Astrocyte of the cerebellum (primary cell): ENCODE measurements at regions not wholly inside any gene's neighbourhood (a gene's known extent, or its start where the extent isn't known, plus 50 kb on each side); places are given as distances from the start of the nearest gene placed in this dataset.
"Not testable (repeated sequence)": the region's sequence is repeated elsewhere in the genome, so short reads cannot be mapped to it uniquely, and the experiment has no call there.

Experiments used
- DNase-seq: peaks from one replicate; pipeline ENCODE4 v3.0.0-alpha.2; 2011; ENCODE audit warnings: low read depth
- H3K4me3 ChIP-seq: 2 replicates; pipeline ENCODE4 v1.5.1; 2011; ENCODE audit warnings: mild to moderate bottlenecking, low read depth, low read length, moderate library complexity
- in situ Hi-C: cut with HindIII; loops from 2 replicates; pipeline ENCODE4 v1.10.0; 2017; ENCODE audit warnings: low sequenced_read_pairs
- TF ChIP-seq, protein P1 (sequence below): IDR thresholded peaks from 2 replicates; pipeline ENCODE4 v1.5.1; 2012; ENCODE audit warnings: low read length, low read depth, moderate library complexity, mild to moderate bottlenecking; ENCODE audit errors: missing control alignments

DNA sequence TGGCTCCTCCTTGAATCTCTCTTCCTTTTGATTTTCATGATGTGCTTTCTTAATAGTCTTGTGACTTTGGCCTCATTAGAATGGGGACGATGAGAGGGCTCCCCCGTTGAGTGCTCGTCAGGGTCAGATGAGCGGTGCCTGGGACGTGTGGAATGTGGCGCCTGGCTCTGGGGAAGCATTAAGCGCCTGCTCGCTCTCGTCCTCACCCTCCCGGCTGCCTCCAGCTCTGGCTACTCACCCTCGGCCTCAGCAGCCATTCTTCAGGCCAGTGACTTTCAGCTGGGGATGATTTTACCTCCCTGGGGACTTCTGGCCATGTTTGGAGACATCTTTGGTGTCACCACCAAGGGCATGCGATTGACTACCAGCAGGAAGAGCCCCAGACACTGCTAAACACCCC lies 69.7 kb downstream of the RPS6KA4 start:
- in situ Hi-C loops: loop anchor here (5.0 kb wide), 1 partner anchor 104 kb away; no protein-coding TSS in a partner anchor
- no peak overlapping the region for H3K4me3 ChIP-seq
- TF ChIP-seq, protein P1, sequence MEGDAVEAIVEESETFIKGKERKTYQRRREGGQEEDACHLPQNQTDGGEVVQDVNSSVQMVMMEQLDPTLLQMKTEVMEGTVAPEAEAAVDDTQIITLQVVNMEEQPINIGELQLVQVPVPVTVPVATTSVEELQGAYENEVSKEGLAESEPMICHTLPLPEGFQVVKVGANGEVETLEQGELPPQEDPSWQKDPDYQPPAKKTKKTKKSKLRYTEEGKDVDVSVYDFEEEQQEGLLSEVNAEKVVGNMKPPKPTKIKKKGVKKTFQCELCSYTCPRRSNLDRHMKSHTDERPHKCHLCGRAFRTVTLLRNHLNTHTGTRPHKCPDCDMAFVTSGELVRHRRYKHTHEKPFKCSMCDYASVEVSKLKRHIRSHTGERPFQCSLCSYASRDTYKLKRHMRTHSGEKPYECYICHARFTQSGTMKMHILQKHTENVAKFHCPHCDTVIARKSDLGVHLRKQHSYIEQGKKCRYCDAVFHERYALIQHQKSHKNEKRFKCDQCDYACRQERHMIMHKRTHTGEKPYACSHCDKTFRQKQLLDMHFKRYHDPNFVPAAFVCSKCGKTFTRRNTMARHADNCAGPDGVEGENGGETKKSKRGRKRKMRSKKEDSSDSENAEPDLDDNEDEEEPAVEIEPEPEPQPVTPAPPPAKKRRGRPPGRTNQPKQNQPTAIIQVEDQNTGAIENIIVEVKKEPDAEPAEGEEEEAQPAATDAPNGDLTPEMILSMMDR: no peak
- DNase-seq: no peak

DNA sequence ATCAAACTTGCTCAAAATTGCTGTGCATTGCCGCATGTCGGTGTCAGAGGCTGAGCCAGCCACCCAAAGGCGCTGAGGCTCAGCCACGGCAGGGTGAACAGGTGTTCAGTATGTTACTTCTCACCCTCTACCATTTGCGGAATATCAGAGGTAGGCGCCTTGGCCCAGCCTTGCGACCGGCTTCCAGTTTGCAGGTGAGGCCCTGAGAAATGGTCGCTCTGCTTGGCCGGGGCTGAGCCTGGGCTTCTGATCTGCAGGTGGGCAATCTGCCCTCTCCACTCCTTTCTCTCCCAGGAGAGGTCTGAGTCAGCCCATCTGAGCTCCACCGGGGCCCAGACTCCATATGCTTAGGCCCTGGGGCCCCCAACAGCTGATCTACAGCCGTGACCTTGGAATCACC lies 71.0 kb downstream of the RPS6KA4 start:
- TF ChIP-seq, protein P1: no peak
- no peak for DNase-seq
- H3K4me3 ChIP-seq: no peak overlapping the region
- in situ Hi-C loops: loop anchor here (5.0 kb wide), 1 partner anchor 102 kb away; no protein-coding TSS in a partner anchor

DNA sequence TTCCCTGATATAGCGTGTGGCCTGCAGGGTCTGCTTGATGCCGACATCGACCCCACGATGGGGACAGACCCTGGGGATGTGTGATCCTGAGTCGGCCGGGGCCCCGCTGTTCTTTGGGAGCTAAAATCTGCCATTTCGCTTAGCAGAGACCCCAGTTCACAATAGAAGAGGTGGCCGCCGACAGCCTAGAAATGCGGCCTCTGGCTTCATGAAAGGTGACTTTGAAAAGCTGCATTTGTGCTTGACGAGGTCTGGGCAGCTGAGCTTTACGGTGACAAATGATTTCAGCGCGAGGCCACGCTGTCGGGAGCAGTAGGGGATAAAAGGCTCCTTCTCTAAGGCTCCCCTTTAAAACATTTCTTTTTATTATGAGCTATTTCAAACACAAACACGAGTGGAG lies 71.7 kb downstream of the RPS6KA4 start:
- in situ Hi-C loops: no loop called here
- no peak for DNase-seq
- TF ChIP-seq, protein P1: no peak
- no peak overlapping the region for H3K4me3 ChIP-seq

DNA sequence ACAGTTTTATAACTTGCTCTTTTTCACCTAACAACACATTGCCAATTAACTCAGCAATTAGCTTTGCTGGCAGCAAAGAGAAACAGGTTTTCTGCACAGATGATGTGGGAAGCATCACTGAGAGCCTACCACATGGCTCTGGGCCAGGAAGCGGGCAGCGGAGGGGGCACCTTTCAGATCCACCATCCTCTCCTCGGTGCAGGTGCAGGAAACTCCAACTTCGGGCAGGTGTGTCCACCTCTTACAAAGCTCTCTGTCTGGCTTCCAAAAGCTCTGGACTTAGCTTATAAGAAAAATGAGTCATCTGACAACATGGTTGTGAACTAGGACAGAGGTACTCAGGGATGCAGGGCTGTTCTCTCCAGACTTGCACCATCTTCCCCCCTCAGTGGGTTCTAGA lies 77.0 kb downstream of the RPS6KA4 start:
- DNase-seq: no peak
- H3K4me3 ChIP-seq: no peak overlapping the region
- TF ChIP-seq, protein P1: no peak
- in situ Hi-C loops: no loop called here

DNA sequence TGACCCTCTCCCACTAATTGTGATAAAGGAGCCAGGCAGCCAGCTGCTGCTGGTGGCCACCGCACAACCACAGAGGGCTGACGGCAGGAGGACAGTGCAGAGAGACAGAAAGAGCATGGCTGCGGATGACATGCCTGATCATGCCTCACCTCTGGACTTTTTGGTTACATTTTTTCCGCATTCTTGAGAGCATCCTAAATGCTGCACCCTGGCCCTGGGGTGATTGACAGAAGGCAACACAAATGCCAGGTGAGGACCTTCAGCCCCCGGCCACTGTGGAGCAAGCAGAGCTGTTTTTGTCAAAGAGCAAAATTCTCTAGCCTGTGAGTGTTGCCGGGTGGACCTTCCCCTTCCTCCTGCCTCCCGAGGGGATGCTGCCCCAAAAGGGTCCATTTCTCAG lies 78.5 kb downstream of the RPS6KA4 start:
- no peak overlapping the region for H3K4me3 ChIP-seq
- in situ Hi-C loops: no loop called here
- no peak for DNase-seq
- TF ChIP-seq, protein P1: no peak

DNA sequence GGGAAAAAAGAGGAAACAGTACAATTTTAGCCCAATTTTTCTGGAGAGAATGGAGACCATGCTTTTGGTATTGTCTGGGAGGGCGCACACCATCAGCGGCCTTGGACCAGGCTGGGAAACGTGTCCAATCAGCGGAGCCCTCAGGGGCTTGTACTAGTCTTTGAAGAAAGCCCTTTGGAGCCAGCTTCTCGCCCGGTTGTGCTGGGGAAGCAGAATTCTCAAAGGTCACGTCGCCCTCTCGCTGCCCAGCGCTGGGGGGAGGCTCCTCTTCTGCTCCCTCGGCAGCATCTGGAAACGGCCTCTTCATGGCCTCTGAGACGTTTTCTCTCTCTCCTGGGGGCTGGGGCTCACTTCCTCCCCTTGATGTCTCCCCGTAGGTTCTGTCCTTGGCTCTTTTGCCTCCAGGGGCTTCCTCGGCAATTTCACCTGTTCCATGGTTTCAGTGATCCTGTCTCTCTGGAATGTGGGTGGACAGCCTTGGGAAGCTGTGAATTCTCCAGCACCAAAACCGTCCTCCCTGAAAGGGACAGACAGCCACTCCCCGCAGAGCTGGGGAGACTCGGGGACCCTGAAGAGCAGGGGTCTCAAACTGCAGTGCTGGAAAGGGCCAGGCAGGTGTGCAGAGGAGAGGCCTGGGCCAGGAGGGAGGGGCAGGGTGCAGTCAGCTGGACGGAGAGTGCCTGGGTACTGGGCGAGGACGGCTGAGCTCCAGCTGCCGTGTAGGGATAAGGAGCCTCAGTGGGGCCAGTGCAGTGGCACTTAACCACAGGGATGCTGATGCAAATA lies 80.2 kb downstream of the RPS6KA4 start:
- in situ Hi-C loops: no loop called here
- no peak overlapping the region for H3K4me3 ChIP-seq
- TF ChIP-seq, protein P1: no peak
- DNase-seq: no peak

DNA sequence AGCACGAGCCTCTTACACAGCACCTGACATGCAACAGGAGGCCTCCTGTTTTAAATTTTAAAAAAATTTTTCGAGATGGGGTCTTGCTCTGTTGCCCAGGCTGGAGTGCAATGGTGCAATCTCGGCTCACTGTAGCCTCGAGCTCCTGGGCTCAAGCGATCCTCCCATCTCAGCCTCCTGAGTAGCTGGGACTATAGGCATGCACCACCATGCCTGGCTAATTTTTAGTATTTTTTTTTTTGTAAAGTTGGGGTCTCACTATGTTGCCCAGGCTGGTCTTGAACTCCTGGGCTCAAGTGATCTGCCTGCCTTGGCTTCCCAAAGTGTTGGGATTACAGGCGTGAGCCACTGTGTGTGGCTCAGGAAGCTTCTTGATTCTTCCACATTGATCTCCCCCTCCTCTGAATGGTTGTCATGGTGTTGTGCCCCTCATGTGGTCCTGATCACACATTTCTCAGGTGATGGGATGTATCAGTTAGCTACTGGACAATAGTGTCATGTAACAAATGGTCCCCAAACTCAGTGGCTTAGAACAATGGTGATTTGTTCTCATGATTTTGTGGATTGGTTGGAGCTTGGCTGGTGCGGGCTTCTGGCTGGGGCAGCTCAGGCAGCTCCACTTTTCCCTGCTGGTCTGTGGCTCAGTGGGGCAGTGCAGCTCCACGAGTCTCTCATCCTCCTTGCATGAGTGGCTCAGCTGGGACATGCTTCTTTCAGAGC lies 81.0 kb downstream of the RPS6KA4 start:
- H3K4me3 ChIP-seq, DNase-seq, in situ Hi-C loops: not testable (repeated sequence)
